Stimulated activated naive CD8-positive, alpha-beta T cell treated with anti-CD3 and anti-CD28 coated beads, Interleukin-15, amount 100 ng/mL, for 72 hours (primary cell): ENCODE measurements at regions not wholly inside any gene's neighbourhood (a gene's known extent, or its start where the extent isn't known, plus 50 kb on each side); places are given as distances from the start of the nearest gene placed in this dataset.
"Not testable (repeated sequence)": the region's sequence is repeated elsewhere in the genome, so short reads cannot be mapped to it uniquely, and the experiment has no call there.

Source experiments
- ATAC-seq: fragments of 150-1000 bp; cut with Tn5 transposase; 2 replicates; pipeline ENCODE4 v1.10.0; 2021; ENCODE audit warnings: mild to moderate bottlenecking, moderate library complexity
- DNase-seq, 2 donors: peaks; one replicate each; pipeline ENCODE4 v3.0.0; 2021 to 2022
- H3K27ac Mint-ChIP-seq, 2 donors: one replicate each; pipeline ENCODE4 v1.8.0; 2022; ENCODE audit warnings: mild to moderate bottlenecking in 2 of 2, mixed read lengths in 2 of 2, moderate library complexity in 2 of 2
- H3K27me3 Mint-ChIP-seq: one replicate; pipeline ENCODE4 v1.8.0; 2022; ENCODE audit warnings: mixed read lengths
- H3K4me1 Mint-ChIP-seq: one replicate; pipeline ENCODE4 v1.8.0; 2022; ENCODE audit warnings: mild to moderate bottlenecking, mixed read lengths
- H3K4me3 Mint-ChIP-seq, 2 donors: one replicate each; pipeline ENCODE4 v1.8.0; 2022; ENCODE audit warnings: mild to moderate bottlenecking in 2 of 2, mixed read lengths in 2 of 2, moderate library complexity in 1 of 2
- H3K9me3 Mint-ChIP-seq, 2 donors: one replicate each; pipeline ENCODE4 v1.8.0; 2022; ENCODE audit warnings: mixed read lengths in 2 of 2

GRCh38 chr17:28247671-28248555, 71.1 kb upstream of the TMEM97 start:
- H3K9me3 Mint-ChIP-seq: no peaks in the 10 kb centered on the region
- H3K27me3 Mint-ChIP-seq: peaks cover 34% of the 10 kb centered on the region
- no peak overlapping the region for H3K27ac Mint-ChIP-seq
- H3K4me1 Mint-ChIP-seq: peaks cover 14% of the 10 kb centered on the region
- H3K4me3 Mint-ChIP-seq: no peak overlapping the region
- no peak for ATAC-seq
- DNase-seq: no peak

GRCh38 chr17:28249706-28250105, 69.3 kb upstream of the TMEM97 start:
- no peak overlapping the region for H3K4me3 Mint-ChIP-seq
- H3K27ac Mint-ChIP-seq: no peak overlapping the region
- DNase-seq: no peak
- no peak for ATAC-seq
- H3K4me1 Mint-ChIP-seq: peaks cover 14% of the 10 kb centered on the region
- peaks cover 45% of the 10 kb centered on the region for H3K27me3 Mint-ChIP-seq
- no peaks in the 10 kb centered on the region for H3K9me3 Mint-ChIP-seq

- no peak overlapping the region for H3K4me3 Mint-ChIP-seq
- H3K27ac Mint-ChIP-seq: no peak overlapping the region
- DNase-seq (no peak), ATAC-seq (no peak)
- H3K4me1 Mint-ChIP-seq: peaks cover 14% of the 10 kb centered on the region
- H3K9me3 Mint-ChIP-seq: no peaks in the 10 kb centered on the region
- peaks cover 72% of the 10 kb centered on the region for H3K27me3 Mint-ChIP-seq
Observed at GRCh38 chr17:28252436-28252835, 66.6 kb upstream of the TMEM97 start.

GRCh38 chr17:28253663-28254062, 65.3 kb upstream of the TMEM97 start:
- H3K4me3 Mint-ChIP-seq: no peak overlapping the region
- no peaks in the 10 kb centered on the region for H3K9me3 Mint-ChIP-seq
- H3K4me1 Mint-ChIP-seq: peaks cover 14% of the 10 kb centered on the region
- peaks cover 73% of the 10 kb centered on the region for H3K27me3 Mint-ChIP-seq
- ATAC-seq (no peak), DNase-seq (no peak)
- H3K27ac Mint-ChIP-seq: no peak overlapping the region

GRCh38 chr17:28255616-28256015, 63.4 kb upstream of the TMEM97 start:
- Mint-ChIP-seq H3K9me3 (peaks cover 5 to 7% of the 10 kb centered on the region in 2 donors), H3K27me3 (peaks cover 69% of the 10 kb centered on the region), H3K4me3 (no peak overlapping the region), H3K27ac (no peak overlapping the region), H3K4me1 (peaks cover 14% of the 10 kb centered on the region)
- ATAC-seq (no peak), DNase-seq (no peak)

GRCh38 chr17:28256370-28256769, 62.6 kb upstream of the TMEM97 start:
- Mint-ChIP-seq H3K4me1 (peaks cover 13% of the 10 kb centered on the region), H3K9me3 (peaks cover 5 to 13% of the 10 kb centered on the region in 2 donors), H3K27me3 (peaks cover 63% of the 10 kb centered on the region), H3K4me3 (no peak overlapping the region), H3K27ac (no peak overlapping the region)
- DNase-seq: no peak
- no peak for ATAC-seq

GRCh38 chr17:28256881-28257280, 62.1 kb upstream of the TMEM97 start:
- no peak for ATAC-seq
- DNase-seq: no peak
- H3K4me1 Mint-ChIP-seq: peaks cover 7% of the 10 kb centered on the region
- peaks cover 8 to 18% of the 10 kb centered on the region in 2 donors for H3K9me3 Mint-ChIP-seq
- H3K27me3 Mint-ChIP-seq: peaks cover 58% of the 10 kb centered on the region
- no peak overlapping the region for H3K27ac Mint-ChIP-seq
- H3K4me3 Mint-ChIP-seq: no peak overlapping the region

- Mint-ChIP-seq H3K9me3 (peaks cover 15 to 30% of the 10 kb centered on the region in 2 donors), H3K27ac (no peak overlapping the region), H3K4me3 (no peak overlapping the region), H3K4me1 (no peaks in the 10 kb centered on the region), H3K27me3 (peaks cover 44% of the 10 kb centered on the region)
- ATAC-seq: no peak
- DNase-seq: no peak
Observed at GRCh38 chr17:28258347-28258887, 60.6 kb upstream of the TMEM97 start.

GRCh38 chr17:28261219-28261618, 57.8 kb upstream of the TMEM97 start:
- H3K27me3 Mint-ChIP-seq: peaks cover 23% of the 10 kb centered on the region
- ATAC-seq (no peak), DNase-seq (no peak)
- no peak overlapping the region for H3K4me3 Mint-ChIP-seq
- H3K27ac Mint-ChIP-seq: no peak overlapping the region
- H3K4me1 Mint-ChIP-seq: no peaks in the 10 kb centered on the region
- H3K9me3 Mint-ChIP-seq: peaks cover 20 to 39% of the 10 kb centered on the region in 2 donors

- not testable (repeated sequence) for H3K4me3 Mint-ChIP-seq, H3K4me1 Mint-ChIP-seq, DNase-seq, ATAC-seq
- Mint-ChIP-seq H3K27me3 (peaks cover 14% of the 10 kb centered on the region), H3K27ac (peak overlapping the region in 1 of 2 donors; percentile 54), H3K9me3 (peaks cover 20 to 44% of the 10 kb centered on the region in 2 donors)
Observed at GRCh38 chr17:28262123-28262745, 56.8 kb upstream of the TMEM97 start.

GRCh38 chr17:28264902-28265548, 54.0 kb upstream of the TMEM97 start:
- Mint-ChIP-seq H3K9me3 (peaks cover 18 to 61% of the 10 kb centered on the region in 2 donors), H3K27me3 (peaks cover 17% of the 10 kb centered on the region)
- H3K27ac Mint-ChIP-seq, H3K4me1 Mint-ChIP-seq, ATAC-seq, H3K4me3 Mint-ChIP-seq, DNase-seq: not testable (repeated sequence)

GRCh38 chr17:28265856-28266546, 53.0 kb upstream of the TMEM97 start:
- not testable (repeated sequence) for ATAC-seq, H3K27ac Mint-ChIP-seq, H3K4me1 Mint-ChIP-seq, H3K4me3 Mint-ChIP-seq, DNase-seq
- Mint-ChIP-seq H3K9me3 (peaks cover 15 to 54% of the 10 kb centered on the region in 2 donors), H3K27me3 (peaks cover 27% of the 10 kb centered on the region)

GRCh38 chr17:28266547-28266920, 52.5 kb upstream of the TMEM97 start:
- peaks cover 32% of the 10 kb centered on the region for H3K27me3 Mint-ChIP-seq

GRCh38 chr17:28266926-28267719, 51.9 kb upstream of the TMEM97 start:
- not testable (repeated sequence) for ATAC-seq, H3K4me3 Mint-ChIP-seq, H3K4me1 Mint-ChIP-seq, DNase-seq
- peak overlapping the region in 1 of 2 donors; percentile 69 for H3K27ac Mint-ChIP-seq
- peaks cover 38% of the 10 kb centered on the region for H3K27me3 Mint-ChIP-seq
- peaks cover 10 to 43% of the 10 kb centered on the region in 2 donors for H3K9me3 Mint-ChIP-seq

More at GRCh38 chr17:28266547-28266920, 52.5 kb upstream of the TMEM97 start:
- peaks cover 15 to 49% of the 10 kb centered on the region in 2 donors for H3K9me3 Mint-ChIP-seq
- DNase-seq, H3K4me1 Mint-ChIP-seq, H3K27ac Mint-ChIP-seq, H3K4me3 Mint-ChIP-seq, ATAC-seq: not testable (repeated sequence)
